Sigmoid colon (tissue), 6 donors: ENCODE measurements at regions not wholly inside any gene's neighbourhood (a gene's known extent, or its start where the extent isn't known, plus 50 kb on each side); places are given as distances from the start of the nearest gene placed in this dataset.

Source experiments
- DNase-seq: peaks from one replicate; pipeline ENCODE4 v3.0.0-alpha.2; 2019
- H3K27ac ChIP-seq, 4 donors: fragments of 200-600 bp; sonication (generic); one replicate each; pipeline ENCODE4 v1.5.1; 2016 to 2019; ENCODE audit warnings: mild to moderate bottlenecking in 1 of 4
- H3K27me3 ChIP-seq, 3 donors: fragments of 200-600 bp; sonication (generic); one replicate each; pipeline ENCODE4 v1.5.1; 2019; ENCODE audit warnings: mild to moderate bottlenecking in 1 of 3
- H3K36me3 ChIP-seq, 4 donors: fragments of 200-600 bp; sonication (generic); one replicate each; pipeline ENCODE4 v1.5.1; 2016 to 2019
- H3K4me1 ChIP-seq, 4 donors: fragments of 200-600 bp; sonication (generic); one replicate each; pipeline ENCODE4 v1.5.1; 2017 to 2019
- H3K4me3 ChIP-seq, 4 donors: fragments of 200-600 bp; sonication (generic); one replicate each; pipeline ENCODE4 v1.5.1; 2017 to 2019; ENCODE audit warnings: mild to moderate bottlenecking in 2 of 4, moderate library complexity in 1 of 4
- H3K9me3 ChIP-seq, 4 donors: fragments of 200-600 bp in 3 of 4; sonication (generic) in 3 of 4; one replicate each; pipeline versions ENCODE4 v1.5.1 to v1.6.1; 2013 to 2019
- CTCF ChIP-seq, 4 experiments: fragments of 450-650 bp in 3 of 4; fragments of 200-600 bp in 1 of 4; IDR thresholded peaks; one replicate each; pipeline ENCODE4 v1.5.1; 2016 to 2019; ENCODE audit warnings: antibody characterized with exemption in 4 of 4, mild to moderate bottlenecking in 3 of 4, moderate library complexity in 2 of 4
- EP300 ChIP-seq, 4 donors: sonication (generic); formaldehyde crosslinking; IDR thresholded peaks; one replicate each; pipeline ENCODE4 v1.6.1; 2017; ENCODE audit warnings: antibody characterized with exemption in 4 of 4
- POLR2A ChIP-seq, 2 donors: fragments of 450-650 bp; IDR thresholded peaks; one replicate each; pipeline ENCODE4 v1.6.1; 2016; ENCODE audit warnings: antibody characterized with exemption in 2 of 2, mild to moderate bottlenecking in 2 of 2, moderate library complexity in 2 of 2
- POLR2AphosphoS5 ChIP-seq, 4 donors: sonication (generic); formaldehyde crosslinking; IDR thresholded peaks; one replicate each; pipeline ENCODE4 v1.6.1; 2017; ENCODE audit warnings: antibody characterized with exemption in 4 of 4
- WGBS, 2 donors: extraction: QIAGEN DNeasy Blood & Tissue Kit; methylation state at CpG; one replicate each; pipeline ENCODE4 v1.1.7; 2013; 5-methylcytosine and 5-hydroxymethylcytosine counted together
- intact Hi-C: fragments of 100-400 bp; cut with DNase I; formaldehyde crosslinking; loops from one replicate; pipeline ENCODE4 v1.15.1; 2023
- donor health status: healthy with polysubstance abuse.
- donor health status: healthy.

DNA sequence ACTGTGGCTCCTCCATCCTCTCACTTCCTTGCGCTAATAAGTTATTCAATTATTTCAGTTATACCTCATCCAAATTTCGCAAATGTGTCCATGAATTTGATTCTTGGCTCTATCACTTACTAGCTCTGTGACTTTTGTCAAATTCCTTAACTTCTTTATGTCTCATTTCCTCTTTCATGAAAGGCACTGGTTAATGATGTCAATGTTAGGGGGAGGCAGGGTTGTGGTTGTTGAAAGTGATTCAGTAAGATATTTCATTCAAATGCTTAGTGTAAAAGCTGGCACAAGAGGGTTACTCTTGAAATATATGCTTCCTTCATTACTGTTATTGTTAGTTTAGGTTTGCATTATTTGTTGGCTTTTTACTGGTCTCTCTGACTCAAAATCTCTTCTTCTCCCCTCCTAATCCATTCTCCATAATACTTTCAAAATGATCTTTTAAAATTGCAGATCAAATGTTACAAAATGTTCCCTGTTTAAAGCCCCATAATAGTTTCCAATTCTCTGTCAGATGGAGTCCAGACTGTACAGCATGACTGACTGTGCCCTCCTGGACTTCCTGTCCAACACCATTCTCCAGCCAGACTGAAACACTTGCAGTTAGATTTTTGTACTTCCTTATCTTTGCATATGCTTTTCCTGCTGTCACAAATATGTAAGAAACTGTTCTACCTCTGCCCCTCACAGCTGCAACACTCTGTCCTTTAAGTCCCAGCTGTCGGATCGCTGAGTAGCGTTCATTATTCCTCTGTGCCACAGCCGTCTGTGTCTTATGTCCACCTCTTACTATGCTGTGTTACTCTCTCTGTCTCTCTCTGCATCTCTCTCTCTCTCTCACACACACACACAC is 510.6 kb upstream of the RAG2 start:
- DNase-seq, result no peak
- 58 to 78% methylated on average over 6 of the region's 6 CpGs for WGBS, 2 donors
- Histone ChIP-seq H3K4me3 (no peak overlapping the region), H3K27ac (no peak overlapping the region), H3K9me3 (no peaks in the 10 kb centered on the region), H3K4me1 (no peaks in the 10 kb centered on the region), H3K27me3 (no peaks in the 10 kb centered on the region), H3K36me3 (no peaks in the 10 kb centered on the region)
- intact Hi-C loops, result no loop called here
- TF ChIP-seq CTCF (IDR thresholded peaks at IDR 0.05) (no peak), POLR2AphosphoS5 (IDR thresholded peaks at IDR 0.05) (no peak), EP300 (IDR thresholded peaks at IDR 0.05) (no peak), POLR2A (IDR thresholded peaks at IDR 0.05) (no peak)

DNA sequence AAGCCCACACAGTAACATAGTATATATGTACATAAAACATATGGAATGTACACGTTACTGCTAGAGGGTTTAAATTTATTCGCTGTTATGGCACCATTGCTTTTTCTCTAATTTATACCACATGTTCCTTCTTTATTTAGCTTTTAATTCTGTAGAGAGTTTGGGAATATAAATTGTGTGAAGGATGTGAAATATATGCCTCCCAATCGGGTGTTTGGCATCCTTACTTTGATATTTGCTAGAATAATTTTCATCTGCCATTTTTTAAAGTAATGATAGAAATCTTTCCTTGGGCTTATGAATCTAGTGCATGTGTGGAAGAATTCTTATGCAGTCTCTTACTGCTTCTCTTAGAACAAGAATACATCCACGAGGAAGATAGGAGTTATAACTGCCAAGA is 509.8 kb upstream of the RAG2 start:
- no peaks in the 10 kb centered on the region for H3K4me1 ChIP-seq
- no peaks in the 10 kb centered on the region for H3K36me3 ChIP-seq
- WGBS, 2 donors, result 65 to 70% methylated on average over 4 of the region's 4 CpGs
- no peaks in the 10 kb centered on the region for H3K9me3 ChIP-seq
- H3K27ac ChIP-seq, result no peak overlapping the region
- intact Hi-C loops, result no loop called here
- H3K4me3 ChIP-seq, result no peak overlapping the region
- no peak for TF ChIP-seq POLR2AphosphoS5 (IDR thresholded peaks at IDR 0.05)
- TF ChIP-seq CTCF (IDR thresholded peaks at IDR 0.05), result no peak
- TF ChIP-seq EP300 (IDR thresholded peaks at IDR 0.05), result no peak
- TF ChIP-seq POLR2A (IDR thresholded peaks at IDR 0.05), result no peak
- DNase-seq, result no peak
- no peaks in the 10 kb centered on the region for H3K27me3 ChIP-seq

GRCh38 chr11:37107415-37107814 is 509.4 kb upstream of the RAG2 start:
- TF ChIP-seq POLR2AphosphoS5 (IDR thresholded peaks at IDR 0.05) (no peak), POLR2A (IDR thresholded peaks at IDR 0.05) (no peak), EP300 (IDR thresholded peaks at IDR 0.05) (no peak), CTCF (IDR thresholded peaks at IDR 0.05) (no peak)
- Histone ChIP-seq H3K27ac (no peak overlapping the region), H3K4me1 (no peaks in the 10 kb centered on the region), H3K27me3 (no peaks in the 10 kb centered on the region), H3K36me3 (no peaks in the 10 kb centered on the region), H3K9me3 (no peaks in the 10 kb centered on the region), H3K4me3 (no peak overlapping the region)
- DNase-seq, result no peak
- intact Hi-C loops, result no loop called here

- H3K9me3 ChIP-seq, result no peaks in the 10 kb centered on the region
- H3K27ac ChIP-seq, result no peak overlapping the region
- H3K4me1 ChIP-seq, result no peaks in the 10 kb centered on the region
- WGBS, 2 donors, result 73 to 77% methylated on average over 2 of the region's 2 CpGs
- no peaks in the 10 kb centered on the region for H3K27me3 ChIP-seq
- intact Hi-C loops, result no loop called here
- H3K4me3 ChIP-seq, result no peak overlapping the region
- DNase-seq, result no peak
- TF ChIP-seq EP300 (IDR thresholded peaks at IDR 0.05) (no peak), CTCF (IDR thresholded peaks at IDR 0.05) (no peak), POLR2A (IDR thresholded peaks at IDR 0.05) (no peak), POLR2AphosphoS5 (IDR thresholded peaks at IDR 0.05) (no peak)
- no peaks in the 10 kb centered on the region for H3K36me3 ChIP-seq
These were observed 507.4 kb upstream of the RAG2 start for GRCh38 chr11:37105427-37105826.

DNA sequence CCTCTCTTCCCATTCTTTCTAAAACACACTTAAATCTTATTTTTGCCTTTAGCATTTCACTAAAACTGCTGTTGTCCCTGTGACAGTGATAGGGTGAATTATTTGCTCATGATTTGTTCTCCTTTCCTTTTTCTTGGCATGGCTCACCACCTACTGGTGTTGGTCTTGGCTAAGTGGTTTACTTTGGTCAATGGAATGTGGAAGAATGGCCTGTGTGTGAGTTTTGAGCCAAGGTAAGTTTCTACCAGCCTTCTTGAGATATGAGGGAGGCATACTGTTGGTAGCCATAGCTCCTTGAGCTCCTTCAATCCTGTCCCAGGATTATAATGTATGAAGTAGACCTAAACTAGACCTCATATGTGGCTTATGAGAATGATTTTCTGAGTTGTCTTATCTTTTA is 506.3 kb upstream of the RAG2 start:
- H3K27ac ChIP-seq, result no peak overlapping the region
- no peak for DNase-seq
- H3K27me3 ChIP-seq, result no peaks in the 10 kb centered on the region
- intact Hi-C loops, result no loop called here
- no peaks in the 10 kb centered on the region for H3K9me3 ChIP-seq
- TF ChIP-seq POLR2AphosphoS5 (IDR thresholded peaks at IDR 0.05) (no peak), POLR2A (IDR thresholded peaks at IDR 0.05) (no peak), EP300 (IDR thresholded peaks at IDR 0.05) (no peak), CTCF (IDR thresholded peaks at IDR 0.05) (no peak)
- H3K36me3 ChIP-seq, result no peaks in the 10 kb centered on the region
- H3K4me3 ChIP-seq, result no peak overlapping the region
- H3K4me1 ChIP-seq, result no peaks in the 10 kb centered on the region
